ENCODE measurements at regions not wholly inside any gene's neighbourhood (a gene's known extent, or its start where the extent isn't known, plus 50 kb on each side); places are given as distances from the start of the nearest gene placed in this dataset.

GRCh38 chr9:93808115-93809029 lies 146.8 kb downstream of the BARX1 start:
- no peak overlapping the region for H3K4me3 Mint-ChIP-seq
- ChIA-PET CTCF (no interaction called here), POLR2A (no interaction called here)
- H3K27ac Mint-ChIP-seq = no peak overlapping the region
- no peak for DNase-seq
- no peaks in the 10 kb centered on the region for H3K36me3 Mint-ChIP-seq (ENCODE audit: low read depth)
- peaks cover 7% of the 10 kb centered on the region for H3K27me3 Mint-ChIP-seq
- H3K4me1 Mint-ChIP-seq = no peaks in the 10 kb centered on the region
- H3K9me3 Mint-ChIP-seq = peaks cover 4% of the 10 kb centered on the region

- H3K4me1 Mint-ChIP-seq = no peaks in the 10 kb centered on the region
- peaks cover 7% of the 10 kb centered on the region for H3K27me3 Mint-ChIP-seq
- peaks cover 4% of the 10 kb centered on the region for H3K9me3 Mint-ChIP-seq
- H3K27ac Mint-ChIP-seq = no peak overlapping the region
- ChIA-PET CTCF (no interaction called here), POLR2A (no interaction called here)
- DNase-seq = no peak
- H3K4me3 Mint-ChIP-seq = no peak overlapping the region
- no peaks in the 10 kb centered on the region for H3K36me3 Mint-ChIP-seq (ENCODE audit: low read depth)
Observed at GRCh38 chr9:93807166-93808074, 147.7 kb downstream of the BARX1 start.

- H3K4me1 Mint-ChIP-seq = no peaks in the 10 kb centered on the region
- ChIA-PET POLR2A (no interaction called here), CTCF (interaction anchor here (0.6 kb wide), 1 partner anchor 361 kb away, joined by 3 read pairs; no protein-coding TSS in a partner anchor)
- H3K9me3 Mint-ChIP-seq = peaks cover 7% of the 10 kb centered on the region
- H3K27ac Mint-ChIP-seq = no peak overlapping the region
- no peaks in the 10 kb centered on the region for H3K36me3 Mint-ChIP-seq (ENCODE audit: low read depth)
- no peak overlapping the region for H3K4me3 Mint-ChIP-seq
- H3K27me3 Mint-ChIP-seq = peaks cover 19% of the 10 kb centered on the region
- no peak for DNase-seq
Observed at GRCh38 chr9:93801581-93802284, 153.4 kb downstream of the BARX1 start.

GRCh38 chr9:93801120-93801519 lies 154.0 kb downstream of the BARX1 start:
- CTCF ChIA-PET = interaction anchor here (0.6 kb wide), 1 partner anchor 361 kb away, joined by 3 read pairs; no protein-coding TSS in a partner anchor
- no peak overlapping the region for H3K4me3 Mint-ChIP-seq

GRCh38 chr9:93792358-93792757 lies 162.8 kb downstream of the BARX1 start:
- no peak overlapping the region for H3K4me3 Mint-ChIP-seq

More at GRCh38 chr9:93801120-93801519, 154.0 kb downstream of the BARX1 start:
- POLR2A ChIA-PET = no interaction called here
- Mint-ChIP-seq H3K27ac (no peak overlapping the region), H3K27me3 (peaks cover 21% of the 10 kb centered on the region), H3K9me3 (peaks cover 7% of the 10 kb centered on the region), H3K4me1 (no peaks in the 10 kb centered on the region), H3K36me3 (ENCODE audit: low read depth) (no peaks in the 10 kb centered on the region)
- no peak for DNase-seq

GRCh38 chr9:93786204-93786603 lies 169.0 kb downstream of the BARX1 start:
- ChIA-PET POLR2A (no interaction called here), CTCF (no interaction called here)
- no peak overlapping the region for H3K27ac Mint-ChIP-seq
- H3K4me3 Mint-ChIP-seq = no peak overlapping the region
- no peaks in the 10 kb centered on the region for H3K9me3 Mint-ChIP-seq
- H3K4me1 Mint-ChIP-seq = no peaks in the 10 kb centered on the region
- peaks cover 55% of the 10 kb centered on the region for H3K27me3 Mint-ChIP-seq
- H3K36me3 Mint-ChIP-seq (ENCODE audit: low read depth) = no peaks in the 10 kb centered on the region
- no peak for DNase-seq

More at GRCh38 chr9:93792358-93792757, 162.8 kb downstream of the BARX1 start:
- POLR2A ChIA-PET = interaction anchor here (0.6 kb wide), 1 partner anchor 1494 kb away, joined by 3 read pairs; no protein-coding TSS in a partner anchor
- peaks cover 46% of the 10 kb centered on the region for H3K27me3 Mint-ChIP-seq
- no peaks in the 10 kb centered on the region for H3K36me3 Mint-ChIP-seq (ENCODE audit: low read depth)
- no peak for DNase-seq
- no peaks in the 10 kb centered on the region for H3K9me3 Mint-ChIP-seq
- H3K27ac Mint-ChIP-seq = no peak overlapping the region
- CTCF ChIA-PET = no interaction called here
- H3K4me1 Mint-ChIP-seq = no peaks in the 10 kb centered on the region

GRCh38 chr9:93776873-93777272 lies 178.3 kb downstream of the BARX1 start:
- ChIA-PET POLR2A (no interaction called here), CTCF (no interaction called here)
- H3K4me3 Mint-ChIP-seq = no peak overlapping the region
- H3K9me3 Mint-ChIP-seq = no peaks in the 10 kb centered on the region
- no peak for DNase-seq
- no peaks in the 10 kb centered on the region for H3K36me3 Mint-ChIP-seq (ENCODE audit: low read depth)
- H3K4me1 Mint-ChIP-seq = no peaks in the 10 kb centered on the region
- H3K27me3 Mint-ChIP-seq = peaks cover 16% of the 10 kb centered on the region
- H3K27ac Mint-ChIP-seq = no peak overlapping the region

GRCh38 chr9:93776256-93776655 lies 178.9 kb downstream of the BARX1 start:
- H3K36me3 Mint-ChIP-seq (ENCODE audit: low read depth) = no peaks in the 10 kb centered on the region
- ChIA-PET POLR2A (no interaction called here), CTCF (no interaction called here)
- H3K27me3 Mint-ChIP-seq = peaks cover 21% of the 10 kb centered on the region
- no peak overlapping the region for H3K27ac Mint-ChIP-seq
- H3K9me3 Mint-ChIP-seq = no peaks in the 10 kb centered on the region
- no peak for DNase-seq
- H3K4me1 Mint-ChIP-seq = no peaks in the 10 kb centered on the region
- H3K4me3 Mint-ChIP-seq = no peak overlapping the region

- POLR2A ChIA-PET = no interaction called here
- Mint-ChIP-seq H3K27ac (no peak overlapping the region), H3K27me3 (peaks cover 18% of the 10 kb centered on the region), H3K9me3 (no peaks in the 10 kb centered on the region), H3K4me1 (no peaks in the 10 kb centered on the region), H3K4me3 (no peak overlapping the region), H3K36me3 (ENCODE audit: low read depth) (no peaks in the 10 kb centered on the region)
- DNase-seq = no peak
- CTCF ChIA-PET = no interaction called here
Observed at GRCh38 chr9:93774331-93775102, 180.6 kb downstream of the BARX1 start.

- no peak overlapping the region for H3K4me3 Mint-ChIP-seq
- no peaks in the 10 kb centered on the region for H3K36me3 Mint-ChIP-seq (ENCODE audit: low read depth)
- peaks cover under 1% of the 10 kb centered on the region for H3K9me3 Mint-ChIP-seq
- H3K4me1 Mint-ChIP-seq = no peaks in the 10 kb centered on the region
- peaks cover 18% of the 10 kb centered on the region for H3K27me3 Mint-ChIP-seq
- ChIA-PET POLR2A (no interaction called here), CTCF (no interaction called here)
- no peak overlapping the region for H3K27ac Mint-ChIP-seq
- DNase-seq = no peak
Observed at GRCh38 chr9:93771276-93771675, 183.9 kb downstream of the BARX1 start.

- ChIA-PET POLR2A (no interaction called here), CTCF (no interaction called here)
- no peaks in the 10 kb centered on the region for H3K36me3 Mint-ChIP-seq (ENCODE audit: low read depth)
- peaks cover 18% of the 10 kb centered on the region for H3K27me3 Mint-ChIP-seq
- H3K9me3 Mint-ChIP-seq = peaks cover 12% of the 10 kb centered on the region
- no peak overlapping the region for H3K4me3 Mint-ChIP-seq
- H3K4me1 Mint-ChIP-seq = no peaks in the 10 kb centered on the region
- no peak for DNase-seq
- H3K27ac Mint-ChIP-seq = no peak overlapping the region
Observed at GRCh38 chr9:93761822-93762221, 185.4 kb downstream of the PHF2 start.

- H3K27me3 Mint-ChIP-seq = peaks cover 9% of the 10 kb centered on the region
- H3K9me3 Mint-ChIP-seq = peaks cover 31% of the 10 kb centered on the region
- H3K27ac Mint-ChIP-seq = no peak overlapping the region
- no peak overlapping the region for H3K4me3 Mint-ChIP-seq
- H3K36me3 Mint-ChIP-seq (ENCODE audit: low read depth) = peaks cover 2% of the 10 kb centered on the region
- ChIA-PET POLR2A (no interaction called here), CTCF (no interaction called here)
- DNase-seq = no peak
- H3K4me1 Mint-ChIP-seq = no peaks in the 10 kb centered on the region
Observed at GRCh38 chr9:93750045-93750444, 173.7 kb downstream of the PHF2 start.
